HUES6 (cell line): ENCODE measurements at regions not wholly inside any gene's neighbourhood (a gene's known extent, or its start where the extent isn't known, plus 50 kb on each side); places are given as distances from the start of the nearest gene placed in this dataset.

Source experiments
- H3K27ac ChIP-seq: 2 replicates; pipeline ENCODE4 v1.7.0; 2013; ENCODE audit warnings: low read depth, mild to moderate bottlenecking, low read length, inconsistent platforms
- H3K27me3 ChIP-seq: 2 replicates; pipeline ENCODE4 v1.6.1; 2013; ENCODE audit warnings: low read length; ENCODE audit not compliant: control insufficient read depth, insufficient read depth
- H3K36me3 ChIP-seq: 2 replicates; pipeline ENCODE4 v1.6.1; 2013; ENCODE audit warnings: low read length; ENCODE audit not compliant: control insufficient read depth, insufficient read depth
- H3K4me1 ChIP-seq: 2 replicates; pipeline ENCODE4 v1.6.1; 2013; ENCODE audit warnings: low read length; ENCODE audit not compliant: control insufficient read depth, insufficient read depth
- H3K4me3 ChIP-seq: 2 replicates; pipeline ENCODE4 v1.5.1; 2013; ENCODE audit warnings: low read depth, low read length
- H3K9ac ChIP-seq: one replicate; pipeline ENCODE4 v1.6.1; 2013; ENCODE audit warnings: mild to moderate bottlenecking, low read length
- H3K9me3 ChIP-seq: 2 replicates; pipeline ENCODE4 v1.6.1; 2013; ENCODE audit warnings: low read depth, low read length; ENCODE audit not compliant: control insufficient read depth, insufficient read depth

GRCh38 chr4:157818946-157819692 lies 353.7 kb downstream of the GASK1B start:
- no peak overlapping the region for H3K4me3 ChIP-seq
- no peaks in the 10 kb centered on the region for H3K27me3 ChIP-seq
- peaks cover 4% of the 10 kb centered on the region; the same call in 1 of the 2 replicates for H3K4me1 ChIP-seq
- H3K27ac ChIP-seq = no peak overlapping the region
- no peaks in the 10 kb centered on the region for H3K36me3 ChIP-seq
- H3K9ac ChIP-seq = no peak overlapping the region
- H3K9me3 ChIP-seq = no peaks in the 10 kb centered on the region

DNA sequence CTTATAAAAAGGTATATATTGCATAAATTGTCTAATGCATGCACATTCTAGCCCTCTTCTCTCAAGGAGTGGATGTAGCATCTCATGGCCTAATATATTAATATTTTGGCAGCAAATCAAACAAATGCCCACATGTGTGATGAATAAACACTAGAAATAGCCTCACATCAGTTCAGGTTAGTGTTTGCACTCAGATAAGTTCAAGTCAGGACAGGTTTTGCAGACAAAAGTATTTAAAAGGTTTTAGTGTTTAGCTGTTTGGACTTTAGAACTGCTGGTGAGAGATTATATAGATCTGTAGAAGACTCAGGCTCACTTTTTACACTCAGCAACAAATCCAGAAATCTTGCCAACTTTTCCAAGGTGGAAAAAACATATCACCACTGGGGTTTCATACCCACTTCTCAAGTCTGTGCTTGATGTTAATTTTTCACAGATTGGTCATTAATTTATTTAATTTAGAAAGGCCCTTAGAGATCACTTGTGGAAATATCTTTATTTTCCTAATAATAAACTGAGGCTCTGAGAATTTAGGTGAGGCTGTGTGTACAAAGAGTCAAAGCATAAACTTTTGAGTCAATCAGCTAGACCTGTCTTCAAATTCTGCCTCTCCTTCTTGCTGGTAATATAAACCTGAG lies 362.6 kb downstream of the GASK1B start:
- Histone ChIP-seq H3K4me3 (no peak overlapping the region), H3K9ac (no peak overlapping the region), H3K27me3 (no peaks in the 10 kb centered on the region), H3K27ac (no peak overlapping the region), H3K9me3 (peaks cover 6% of the 10 kb centered on the region; the same call in 1 of the 2 replicates), H3K36me3 (no peaks in the 10 kb centered on the region), H3K4me1 (no peaks in the 10 kb centered on the region)

GRCh38 chr4:157808796-157809383 lies 363.9 kb downstream of the GASK1B start:
- Histone ChIP-seq H3K9ac (no peak overlapping the region), H3K36me3 (no peaks in the 10 kb centered on the region), H3K9me3 (peaks cover 6% of the 10 kb centered on the region; the same call in 1 of the 2 replicates), H3K27ac (no peak overlapping the region), H3K4me3 (no peak overlapping the region), H3K4me1 (no peaks in the 10 kb centered on the region), H3K27me3 (no peaks in the 10 kb centered on the region)

DNA sequence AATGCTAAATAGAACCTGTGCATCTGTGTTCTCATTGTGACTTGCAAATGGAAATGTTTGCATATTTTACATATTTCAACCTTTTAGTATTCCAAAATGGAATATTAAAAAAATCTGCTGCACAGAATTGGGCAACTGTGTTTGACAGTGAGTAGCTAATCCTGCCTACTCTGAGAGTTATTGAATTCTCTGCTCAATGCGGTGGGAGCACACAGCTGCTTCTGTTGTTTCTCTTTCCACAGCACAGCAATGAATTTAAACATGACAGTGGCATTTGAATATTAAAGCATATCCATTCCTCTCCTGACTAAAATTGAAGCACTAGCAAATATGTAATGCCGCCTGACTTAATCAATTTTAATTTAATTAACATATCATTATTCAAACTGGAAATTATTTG lies 366.6 kb downstream of the GASK1B start:
- no peak overlapping the region for H3K9ac ChIP-seq
- no peaks in the 10 kb centered on the region for H3K9me3 ChIP-seq
- H3K27me3 ChIP-seq = no peaks in the 10 kb centered on the region
- no peaks in the 10 kb centered on the region for H3K4me1 ChIP-seq
- H3K36me3 ChIP-seq = no peaks in the 10 kb centered on the region
- H3K4me3 ChIP-seq = no peak overlapping the region
- H3K27ac ChIP-seq = no peak overlapping the region

DNA sequence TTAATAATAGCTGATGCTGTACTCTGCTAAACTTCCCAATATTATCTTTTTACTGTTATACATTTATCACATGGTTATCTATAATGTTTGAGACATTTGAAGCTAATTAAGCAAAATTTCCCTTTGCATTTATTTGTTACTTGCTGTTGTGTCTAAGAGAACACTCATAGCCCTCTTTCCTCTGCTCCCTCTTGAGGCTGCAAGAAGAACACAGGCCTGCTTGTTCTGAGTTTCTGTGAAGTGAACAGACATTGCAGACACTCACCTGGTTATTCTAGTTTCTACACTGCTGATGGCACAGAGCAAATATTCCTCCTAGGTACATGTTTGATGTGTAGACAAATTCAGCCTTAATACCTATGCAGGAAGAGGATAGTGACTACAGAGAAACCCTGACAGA lies 367.8 kb downstream of the GASK1B start:
- no peaks in the 10 kb centered on the region for H3K4me1 ChIP-seq
- no peaks in the 10 kb centered on the region for H3K27me3 ChIP-seq
- no peak overlapping the region for H3K27ac ChIP-seq
- no peaks in the 10 kb centered on the region for H3K9me3 ChIP-seq
- H3K36me3 ChIP-seq = no peaks in the 10 kb centered on the region
- H3K9ac ChIP-seq = no peak overlapping the region
- no peak overlapping the region for H3K4me3 ChIP-seq

DNA sequence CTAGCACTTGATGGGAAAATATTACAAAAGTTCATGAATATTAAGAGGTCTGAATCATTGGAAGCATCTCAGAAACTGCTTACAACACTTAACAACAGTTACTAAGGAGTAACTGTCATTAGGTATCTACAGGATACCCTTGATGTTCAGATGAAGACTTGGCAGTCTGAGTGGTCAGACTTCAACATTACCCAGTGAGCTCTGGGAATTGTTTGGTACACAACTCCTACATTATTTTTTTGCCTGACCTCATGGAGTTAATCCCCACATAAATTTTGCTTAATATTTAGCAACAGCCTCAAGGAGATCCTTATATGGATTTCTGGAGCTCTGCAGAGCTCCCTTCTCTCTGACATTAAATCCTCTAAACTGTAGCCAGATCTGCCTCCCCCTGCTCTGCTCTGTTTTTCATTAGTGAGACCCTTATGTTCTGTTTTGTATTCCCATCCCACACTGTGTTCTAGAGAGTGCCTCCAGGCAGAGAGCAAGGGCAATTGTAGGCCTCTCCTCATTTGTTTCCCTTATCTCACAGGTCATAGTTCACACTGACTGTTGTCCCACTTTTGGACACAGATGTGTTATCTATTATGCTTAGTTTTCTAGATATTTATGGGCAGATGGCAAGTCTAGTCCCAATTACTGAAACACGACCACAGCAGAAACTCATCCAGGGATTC lies 368.8 kb downstream of the GASK1B start:
- Histone ChIP-seq H3K4me1 (no peaks in the 10 kb centered on the region), H3K4me3 (no peak overlapping the region), H3K9me3 (no peaks in the 10 kb centered on the region), H3K9ac (no peak overlapping the region), H3K36me3 (no peaks in the 10 kb centered on the region), H3K27ac (no peak overlapping the region), H3K27me3 (no peaks in the 10 kb centered on the region)

- H3K27ac ChIP-seq = no peak overlapping the region
These were observed 369.4 kb downstream of the GASK1B start for GRCh38 chr4:157803421-157803820.

GRCh38 chr4:157795495-157795894 lies 377.3 kb downstream of the GASK1B start:
- Histone ChIP-seq H3K4me3 (no peak overlapping the region), H3K9me3 (no peaks in the 10 kb centered on the region), H3K9ac (no peak overlapping the region), H3K4me1 (peaks cover 2% of the 10 kb centered on the region; the same call in 1 of the 2 replicates), H3K36me3 (no peaks in the 10 kb centered on the region), H3K27me3 (no peaks in the 10 kb centered on the region), H3K27ac (no peak overlapping the region)

More at GRCh38 chr4:157803421-157803820, 369.4 kb downstream of the GASK1B start:
- H3K9ac ChIP-seq = no peak overlapping the region
- H3K36me3 ChIP-seq = no peaks in the 10 kb centered on the region
- no peaks in the 10 kb centered on the region for H3K27me3 ChIP-seq
- no peaks in the 10 kb centered on the region for H3K9me3 ChIP-seq
- no peaks in the 10 kb centered on the region for H3K4me1 ChIP-seq
- H3K4me3 ChIP-seq = no peak overlapping the region

- H3K27ac ChIP-seq = no peak overlapping the region
- peaks cover 6% of the 10 kb centered on the region; the same call in 1 of the 2 replicates for H3K4me1 ChIP-seq
- no peaks in the 10 kb centered on the region for H3K36me3 ChIP-seq
- no peaks in the 10 kb centered on the region for H3K9me3 ChIP-seq
- no peak overlapping the region for H3K4me3 ChIP-seq
- H3K27me3 ChIP-seq = no peaks in the 10 kb centered on the region
- no peak overlapping the region for H3K9ac ChIP-seq
These were observed 380.1 kb downstream of the GASK1B start for GRCh38 chr4:157792716-157793115.

- Histone ChIP-seq H3K27ac (no peak overlapping the region), H3K36me3 (no peaks in the 10 kb centered on the region), H3K9me3 (no peaks in the 10 kb centered on the region), H3K27me3 (no peaks in the 10 kb centered on the region), H3K9ac (no peak overlapping the region), H3K4me3 (no peak overlapping the region), H3K4me1 (peaks cover 6% of the 10 kb centered on the region; the same call in 1 of the 2 replicates)
These were observed 381.6 kb downstream of the GASK1B start for GRCh38 chr4:157791236-157791635.

DNA sequence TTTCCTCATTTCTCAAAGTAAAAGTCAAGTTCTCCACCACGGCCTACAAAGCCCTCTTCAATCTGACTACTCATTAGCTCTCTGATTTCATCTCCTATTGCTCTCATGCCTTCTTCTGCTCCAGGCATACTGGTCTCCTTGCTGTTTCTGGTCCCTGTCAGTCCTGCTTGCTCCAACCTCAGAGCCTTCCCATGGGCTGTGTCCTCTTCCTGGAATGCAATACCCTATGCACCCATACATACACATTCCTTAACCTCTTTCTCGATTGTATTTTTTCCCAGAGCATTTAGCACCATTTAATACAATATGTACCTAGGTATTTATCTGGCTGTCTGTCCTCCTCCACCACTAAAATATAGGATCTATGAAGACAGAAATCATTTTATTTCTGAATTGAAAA lies 385.2 kb downstream of the GASK1B start:
- Histone ChIP-seq H3K4me1 (peaks cover 6% of the 10 kb centered on the region; the same call in 1 of the 2 replicates), H3K27me3 (no peaks in the 10 kb centered on the region)

More for the DNA sequence above, 385.2 kb downstream of the GASK1B start:
- H3K9ac ChIP-seq = no peak overlapping the region
- no peaks in the 10 kb centered on the region for H3K9me3 ChIP-seq
- no peaks in the 10 kb centered on the region for H3K36me3 ChIP-seq
- H3K27ac ChIP-seq = no peak overlapping the region
- no peak overlapping the region for H3K4me3 ChIP-seq
